Esophagus squamous epithelium (tissue), 4 donors: ENCODE measurements at regions not wholly inside any gene's neighbourhood (a gene's known extent, or its start where the extent isn't known, plus 50 kb on each side); places are given as distances from the start of the nearest gene placed in this dataset.

ENCODE experiments used
- CTCF ChIP-seq, 6 experiments: fragments of 450-650 bp in 4 of 6; fragments of 200-600 bp in 2 of 6; sonication (generic) in 2 of 6; IDR thresholded peaks; one replicate each; pipeline ENCODE4 v1.5.1; 2016 to 2019; ENCODE audit warnings: antibody characterized with exemption in 6 of 6, mild to moderate bottlenecking in 4 of 6, moderate library complexity in 4 of 6
- POLR2A ChIP-seq, 4 donors: fragments of 450-650 bp; IDR thresholded peaks; one replicate each; pipeline ENCODE4 v1.6.1; 2017; ENCODE audit warnings: antibody characterized with exemption in 4 of 4, mild to moderate bottlenecking in 4 of 4, moderate library complexity in 3 of 4

GRCh38 chr4:85291226-85291625 is 183.7 kb upstream of the ARHGAP24 start:
- TF ChIP-seq CTCF (IDR thresholded peaks at IDR 0.05) (no peak), POLR2A (IDR thresholded peaks at IDR 0.05) (no peak)
